ENCODE measurements at regions not wholly inside any gene's neighbourhood (a gene's known extent, or its start where the extent isn't known, plus 50 kb on each side); places are given as distances from the start of the nearest gene placed in this dataset.

DNA sequence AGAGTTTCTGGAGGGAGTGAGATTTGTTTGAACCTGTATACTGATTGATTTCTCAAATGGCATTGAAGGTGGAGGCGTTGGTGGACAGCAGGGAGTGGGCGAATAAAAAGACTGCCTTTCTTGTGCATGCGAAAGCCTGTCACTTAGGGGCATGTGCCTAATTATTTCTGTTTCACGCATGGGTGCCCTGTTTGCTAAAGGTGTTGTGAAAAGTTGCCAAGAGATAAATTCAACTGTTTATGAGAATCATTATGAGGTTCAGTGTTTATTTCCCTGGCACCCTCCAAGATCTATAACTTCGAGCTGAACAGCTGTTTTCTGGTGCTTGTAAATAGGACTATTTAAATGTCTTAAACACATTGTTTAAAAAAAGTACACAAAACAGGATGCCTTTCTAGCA, 67.4 kb upstream of the DMRTA1 start:
- no TSS peak for BruUV-seq (replicated peaks)
- Histone ChIP-seq H3K9me2 (ENCODE audit: insufficient read depth) (peaks cover 5% of the 10 kb centered on the region; the same call in 1 of the 2 replicates), H3K4me1 (ENCODE audit: control insufficient read depth in 1 of 2, insufficient read depth in 2 of 2, low read length in 2 of 2) (no peaks in the 10 kb centered on the region), H3K4me3 (replicated peaks in 1 of 2; ENCODE audit: low read depth in 1 of 2, low read length in 2 of 2) (no peak overlapping the region), H3K36me3 (ENCODE audit: control insufficient read depth in 1 of 2, insufficient read depth in 2 of 2, low read length in 2 of 2) (no peaks in the 10 kb centered on the region), H3K4me2 (ENCODE audit: low read length) (no peak overlapping the region), H2AFZ (ENCODE audit: low read depth, low read length, poor library complexity, severe bottlenecking) (no peak overlapping the region), H3K27ac (ENCODE audit: low read depth, low read length) (no peak overlapping the region), H4K20me1 (ENCODE audit: insufficient read depth) (no peaks in the 10 kb centered on the region), H3K9me3 (ENCODE audit: control insufficient read depth in 1 of 2, insufficient read depth in 1 of 2, low read depth in 1 of 2, low read length in 2 of 2) (no peaks in the 10 kb centered on the region), H3K79me2 (ENCODE audit: insufficient read depth, low read length) (no peaks in the 10 kb centered on the region), H3K9ac (ENCODE audit: low read length) (no peak overlapping the region), H3K27me3 (ENCODE audit: insufficient read depth, low read length) (peaks cover 53% of the 10 kb centered on the region)
- ChIA-PET RAD21 (ENCODE audit: low non-redundant PET in 1 of 2, low total read pairs in 2 of 2, uncharacterized antibody in 2 of 2, unreplicated experiment in 2 of 2) (no interaction called here), CTCF (no interaction called here), POLR2A (no interaction called here)
- DNase-seq (ENCODE audit: low read depth, low spot score) (no peak), ATAC-seq (no peak)
- intact Hi-C loops (cut with micrococcal nuclease) = loop anchor here (10.0 kb wide), 1 partner anchor 54 kb away; no protein-coding TSS in a partner anchor
- TF ChIP-seq, protein P1, sequence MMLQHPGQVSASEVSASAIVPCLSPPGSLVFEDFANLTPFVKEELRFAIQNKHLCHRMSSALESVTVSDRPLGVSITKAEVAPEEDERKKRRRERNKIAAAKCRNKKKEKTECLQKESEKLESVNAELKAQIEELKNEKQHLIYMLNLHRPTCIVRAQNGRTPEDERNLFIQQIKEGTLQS (IDR thresholded peaks at IDR 0.05) = no peak
- no peak for TF ChIP-seq EGR1 (IDR thresholded peaks at IDR 0.05; ENCODE audit: low read depth)
- TF ChIP-seq ELF1 (IDR thresholded peaks at IDR 0.05; ENCODE audit: borderline replicate concordance, low read depth) = no peak
- no peak for TF ChIP-seq TCF7L2 (IDR thresholded peaks at IDR 0.05; ENCODE audit: borderline replicate concordance, extremely low read depth, insufficient read depth, insufficient read length)
- TF ChIP-seq YY1 (IDR thresholded peaks at IDR 0.05; ENCODE audit: extremely low read depth, insufficient replicate concordance, low read depth, low read length) = no peak
- TF ChIP-seq, protein P2, sequence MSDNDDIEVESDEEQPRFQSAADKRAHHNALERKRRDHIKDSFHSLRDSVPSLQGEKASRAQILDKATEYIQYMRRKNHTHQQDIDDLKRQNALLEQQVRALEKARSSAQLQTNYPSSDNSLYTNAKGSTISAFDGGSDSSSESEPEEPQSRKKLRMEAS (IDR thresholded peaks at IDR 0.05) = no peak
- no peak for TF ChIP-seq EZH2 (IDR thresholded peaks at IDR 0.05)
- no peak for TF ChIP-seq POLR2A (IDR thresholded peaks at IDR 0.05; ENCODE audit: borderline replicate concordance, extremely low read depth, insufficient read depth, insufficient read length)
- no peak for TF ChIP-seq JUND (IDR thresholded peaks at IDR 0.05)
- TF ChIP-seq FOSL1 (IDR thresholded peaks at IDR 0.05; ENCODE audit: low read depth) = no peak
- no peak for TF ChIP-seq SIN3A (IDR thresholded peaks at IDR 0.05; ENCODE audit: low read depth)
- TF ChIP-seq ZNF274 (IDR thresholded peaks at IDR 0.05; ENCODE audit: low read depth, low read length) = no peak
- TF ChIP-seq SRF (IDR thresholded peaks at IDR 0.05; ENCODE audit: low read depth) = no peak
- no peak for TF ChIP-seq RAD21 (IDR thresholded peaks at IDR 0.05; ENCODE audit: low read depth)
- TF ChIP-seq, protein P3, sequence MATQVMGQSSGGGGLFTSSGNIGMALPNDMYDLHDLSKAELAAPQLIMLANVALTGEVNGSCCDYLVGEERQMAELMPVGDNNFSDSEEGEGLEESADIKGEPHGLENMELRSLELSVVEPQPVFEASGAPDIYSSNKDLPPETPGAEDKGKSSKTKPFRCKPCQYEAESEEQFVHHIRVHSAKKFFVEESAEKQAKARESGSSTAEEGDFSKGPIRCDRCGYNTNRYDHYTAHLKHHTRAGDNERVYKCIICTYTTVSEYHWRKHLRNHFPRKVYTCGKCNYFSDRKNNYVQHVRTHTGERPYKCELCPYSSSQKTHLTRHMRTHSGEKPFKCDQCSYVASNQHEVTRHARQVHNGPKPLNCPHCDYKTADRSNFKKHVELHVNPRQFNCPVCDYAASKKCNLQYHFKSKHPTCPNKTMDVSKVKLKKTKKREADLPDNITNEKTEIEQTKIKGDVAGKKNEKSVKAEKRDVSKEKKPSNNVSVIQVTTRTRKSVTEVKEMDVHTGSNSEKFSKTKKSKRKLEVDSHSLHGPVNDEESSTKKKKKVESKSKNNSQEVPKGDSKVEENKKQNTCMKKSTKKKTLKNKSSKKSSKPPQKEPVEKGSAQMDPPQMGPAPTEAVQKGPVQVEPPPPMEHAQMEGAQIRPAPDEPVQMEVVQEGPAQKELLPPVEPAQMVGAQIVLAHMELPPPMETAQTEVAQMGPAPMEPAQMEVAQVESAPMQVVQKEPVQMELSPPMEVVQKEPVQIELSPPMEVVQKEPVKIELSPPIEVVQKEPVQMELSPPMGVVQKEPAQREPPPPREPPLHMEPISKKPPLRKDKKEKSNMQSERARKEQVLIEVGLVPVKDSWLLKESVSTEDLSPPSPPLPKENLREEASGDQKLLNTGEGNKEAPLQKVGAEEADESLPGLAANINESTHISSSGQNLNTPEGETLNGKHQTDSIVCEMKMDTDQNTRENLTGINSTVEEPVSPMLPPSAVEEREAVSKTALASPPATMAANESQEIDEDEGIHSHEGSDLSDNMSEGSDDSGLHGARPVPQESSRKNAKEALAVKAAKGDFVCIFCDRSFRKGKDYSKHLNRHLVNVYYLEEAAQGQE (IDR thresholded peaks at IDR 0.05; ENCODE audit: low read depth) = no peak
- TF ChIP-seq SP1 (IDR thresholded peaks at IDR 0.05; ENCODE audit: low read depth) = no peak
